Mucosa of descending colon (tissue), 3 donors: ENCODE measurements at regions not wholly inside any gene's neighbourhood (a gene's known extent, or its start where the extent isn't known, plus 50 kb on each side); places are given as distances from the start of the nearest gene placed in this dataset.

ENCODE experiments used
- ATAC-seq: fragments of 200-7000 bp; cut with Tn5 transposase; one replicate; pipeline ENCODE4 v1.9.1; 2020; ENCODE audit warnings: mild to moderate bottlenecking, moderate library complexity
- DNase-seq, 3 donors: peaks; one replicate each; pipeline ENCODE4 v3.0.0-alpha.2; 2020
- H3K36me3 ChIP-seq: fragments of 200-600 bp; one replicate; pipeline ENCODE4 v1.8.0; 2021; ENCODE audit warnings: low read depth, mild to moderate bottlenecking
- H3K4me1 ChIP-seq: fragments of 200-600 bp; one replicate; pipeline ENCODE4 v1.8.0; 2021; ENCODE audit warnings: low read depth, mild to moderate bottlenecking
- H3K4me3 ChIP-seq: fragments of 200-600 bp; one replicate; pipeline ENCODE4 v1.8.0; 2021; ENCODE audit warnings: mild to moderate bottlenecking
- H3K9me3 ChIP-seq: fragments of 200-600 bp; one replicate; pipeline ENCODE4 v1.8.0; 2021; ENCODE audit warnings: mild to moderate bottlenecking
- intact Hi-C, 2 donors: fragments of 100-400 bp; cut with DNase I in 1 of 2; cut with micrococcal nuclease in 1 of 2; formaldehyde crosslinking; loops; one replicate each; pipeline versions ENCODE4 v1.11.0 to v1.11.1; 2022; cut with DNase I, micrococcal nuclease
- TF ChIP-seq, protein P1 (sequence below): fragments of 200-600 bp; IDR thresholded peaks from one replicate; pipeline ENCODE4 v1.8.0; 2022; ENCODE audit warnings: antibody characterized with exemption, mild to moderate bottlenecking
- donor health status: DM: no; HTN: no; CAD: no; lungs with moderate emphysema.
- donor health status: DM: no; HTN: no; CAD: no.
- donor health status: DM: no; HTN: yes; CAD: no.

DNA sequence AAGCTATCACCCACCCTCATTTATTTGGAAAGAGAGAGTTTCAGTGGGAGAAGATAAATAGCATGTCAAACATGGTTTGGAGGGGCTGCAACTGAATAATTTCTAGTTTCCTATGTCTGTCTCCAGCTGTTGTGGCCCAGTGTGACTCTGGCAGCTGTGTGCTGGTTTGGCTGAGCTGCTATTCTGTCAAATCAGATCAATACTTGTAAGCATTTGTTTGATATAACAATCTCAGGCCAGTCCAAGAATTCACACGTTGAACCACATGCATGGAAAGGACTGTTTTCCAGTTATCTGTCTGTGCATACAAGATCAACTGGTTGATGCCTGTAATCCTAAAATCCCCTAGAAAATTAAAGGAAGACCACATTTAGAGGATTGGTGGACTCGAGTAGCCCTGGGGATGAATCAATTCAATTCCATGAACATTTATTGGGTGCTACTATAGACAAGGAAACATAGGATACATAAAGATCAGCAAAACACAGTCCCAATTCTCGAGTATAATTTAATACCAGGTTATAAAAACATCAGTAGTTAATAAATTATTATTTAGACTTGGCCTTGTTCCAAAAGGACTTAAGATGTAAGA, 209.0 kb upstream of the PARD3B start:
- intact Hi-C loops = no loop called here
- DNase-seq (no peak), ATAC-seq (no peak)
- TF ChIP-seq, protein P1, sequence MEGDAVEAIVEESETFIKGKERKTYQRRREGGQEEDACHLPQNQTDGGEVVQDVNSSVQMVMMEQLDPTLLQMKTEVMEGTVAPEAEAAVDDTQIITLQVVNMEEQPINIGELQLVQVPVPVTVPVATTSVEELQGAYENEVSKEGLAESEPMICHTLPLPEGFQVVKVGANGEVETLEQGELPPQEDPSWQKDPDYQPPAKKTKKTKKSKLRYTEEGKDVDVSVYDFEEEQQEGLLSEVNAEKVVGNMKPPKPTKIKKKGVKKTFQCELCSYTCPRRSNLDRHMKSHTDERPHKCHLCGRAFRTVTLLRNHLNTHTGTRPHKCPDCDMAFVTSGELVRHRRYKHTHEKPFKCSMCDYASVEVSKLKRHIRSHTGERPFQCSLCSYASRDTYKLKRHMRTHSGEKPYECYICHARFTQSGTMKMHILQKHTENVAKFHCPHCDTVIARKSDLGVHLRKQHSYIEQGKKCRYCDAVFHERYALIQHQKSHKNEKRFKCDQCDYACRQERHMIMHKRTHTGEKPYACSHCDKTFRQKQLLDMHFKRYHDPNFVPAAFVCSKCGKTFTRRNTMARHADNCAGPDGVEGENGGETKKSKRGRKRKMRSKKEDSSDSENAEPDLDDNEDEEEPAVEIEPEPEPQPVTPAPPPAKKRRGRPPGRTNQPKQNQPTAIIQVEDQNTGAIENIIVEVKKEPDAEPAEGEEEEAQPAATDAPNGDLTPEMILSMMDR = no peak
- no peaks in the 10 kb centered on the region for H3K4me1 ChIP-seq
- H3K4me3 ChIP-seq = no peak overlapping the region
- no peaks in the 10 kb centered on the region for H3K36me3 ChIP-seq
- H3K9me3 ChIP-seq = no peaks in the 10 kb centered on the region

DNA sequence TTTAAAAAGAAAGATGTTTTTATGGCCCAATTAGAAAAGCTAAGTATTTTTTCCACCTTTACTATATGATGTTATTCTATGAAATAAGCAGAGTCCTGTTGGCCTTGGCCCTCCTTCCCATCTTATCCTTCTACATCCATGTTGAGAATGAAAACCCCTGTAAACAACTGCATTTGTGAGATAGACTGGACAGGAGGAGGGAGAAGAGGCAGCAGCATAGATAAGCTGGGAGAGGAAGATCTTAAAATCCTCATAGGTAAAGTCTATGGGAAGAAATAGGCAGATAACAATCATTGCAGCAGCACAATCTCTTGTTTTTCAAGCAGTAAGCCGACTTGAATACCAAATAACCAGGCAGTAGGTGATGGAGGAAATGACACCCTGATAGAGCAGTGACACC, 207.6 kb upstream of the PARD3B start:
- intact Hi-C loops = no loop called here
- Histone ChIP-seq H3K4me3 (no peak overlapping the region), H3K9me3 (no peaks in the 10 kb centered on the region), H3K36me3 (no peaks in the 10 kb centered on the region), H3K4me1 (no peaks in the 10 kb centered on the region)
- DNase-seq = no peak
- ATAC-seq = no peak
- TF ChIP-seq, protein P1 = no peak

DNA sequence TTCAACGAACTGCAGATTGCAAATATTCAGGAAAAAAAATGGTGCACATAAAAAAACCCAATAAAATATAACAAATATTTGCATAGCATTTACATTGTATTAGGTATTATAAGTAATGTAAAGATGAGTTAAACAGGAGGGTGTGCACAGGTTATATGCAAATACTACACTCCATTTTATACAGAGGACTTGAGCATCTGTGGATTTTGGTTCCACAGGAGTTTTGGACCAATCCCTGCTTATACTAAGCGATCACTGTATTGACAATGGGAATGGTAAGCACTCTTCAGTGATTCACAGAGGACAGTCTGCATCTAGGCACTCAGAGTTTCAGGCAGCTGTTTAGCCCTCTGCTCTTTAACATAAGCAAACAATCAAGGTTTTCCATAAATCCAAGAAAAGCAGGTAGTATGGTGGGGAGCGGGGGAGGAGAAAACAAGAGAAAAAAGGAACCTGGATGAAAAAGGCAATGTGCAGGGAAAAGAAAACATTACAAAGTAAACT, 206.0 kb upstream of the PARD3B start:
- H3K36me3 ChIP-seq = no peaks in the 10 kb centered on the region
- TF ChIP-seq, protein P1 = no peak
- intact Hi-C loops = no loop called here
- no peaks in the 10 kb centered on the region for H3K9me3 ChIP-seq
- no peak for ATAC-seq
- H3K4me1 ChIP-seq = no peaks in the 10 kb centered on the region
- H3K4me3 ChIP-seq = no peak overlapping the region
- no peak for DNase-seq

DNA sequence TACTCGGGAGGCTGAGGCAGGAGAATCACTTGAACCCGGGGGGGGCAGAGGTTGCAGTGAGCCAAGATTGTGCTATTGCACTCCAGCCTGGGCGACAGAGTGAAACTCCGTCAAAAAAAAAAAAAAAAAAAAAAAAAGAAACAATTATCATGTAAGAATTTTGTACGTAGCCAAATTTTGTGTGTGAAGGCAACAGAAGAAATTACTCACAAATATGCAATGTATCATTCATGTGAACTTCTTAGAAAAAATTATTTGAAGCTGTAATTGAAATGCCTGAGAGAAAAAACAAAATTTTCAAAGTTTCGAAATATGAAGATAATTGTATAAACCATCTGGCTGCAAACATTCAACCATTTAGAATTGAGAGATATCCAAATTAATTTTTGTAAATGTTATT, 204.8 kb upstream of the PARD3B start:
- DNase-seq = no peak
- intact Hi-C loops = no loop called here
- no peaks in the 10 kb centered on the region for H3K9me3 ChIP-seq
- H3K4me3 ChIP-seq = no peak overlapping the region
- TF ChIP-seq, protein P1 = no peak
- ATAC-seq = no peak
- no peaks in the 10 kb centered on the region for H3K4me1 ChIP-seq
- no peaks in the 10 kb centered on the region for H3K36me3 ChIP-seq

DNA sequence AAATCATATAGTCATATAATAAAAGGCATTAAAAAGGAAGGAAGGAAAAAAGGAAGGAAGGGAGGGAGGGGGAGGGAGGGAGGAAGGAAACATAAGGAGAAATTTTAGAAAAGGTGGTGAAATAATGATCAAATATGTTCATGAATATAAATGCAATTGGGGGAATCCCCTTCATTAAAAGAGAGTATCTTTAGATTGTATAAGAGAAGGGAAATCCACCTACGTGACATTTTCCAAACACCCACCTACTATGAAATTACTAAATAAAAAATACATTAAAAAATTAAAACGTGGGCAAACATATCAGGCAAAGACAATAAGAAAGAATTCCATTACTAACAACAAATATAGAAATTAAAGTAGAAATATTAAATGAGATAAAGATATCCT, 203.4 kb upstream of the PARD3B start:
- intact Hi-C loops = no loop called here
- Histone ChIP-seq H3K9me3 (no peaks in the 10 kb centered on the region), H3K4me1 (no peaks in the 10 kb centered on the region), H3K4me3 (no peak overlapping the region), H3K36me3 (no peaks in the 10 kb centered on the region)
- TF ChIP-seq, protein P1 = no peak
- DNase-seq = no peak
- no peak for ATAC-seq

DNA sequence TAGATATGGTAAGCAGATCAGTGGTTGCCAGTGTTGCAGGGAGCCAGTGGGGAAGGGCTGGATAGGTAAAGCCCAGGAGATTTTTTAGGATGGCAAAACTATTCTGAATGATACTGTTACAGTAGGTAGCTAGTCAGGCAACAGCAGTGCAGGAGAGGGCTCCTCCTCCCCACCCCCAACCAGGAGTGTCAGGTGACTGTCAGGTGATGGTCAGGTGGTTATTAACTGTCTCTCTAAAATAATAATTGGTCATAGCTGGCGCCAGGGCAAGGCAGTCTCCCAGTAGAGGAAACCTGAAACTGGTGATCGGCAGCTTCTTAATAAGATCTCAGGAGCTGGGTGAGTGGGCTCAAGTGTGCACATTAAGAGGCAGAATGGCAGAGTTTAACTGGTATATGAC, 201.6 kb upstream of the PARD3B start:
- no peaks in the 10 kb centered on the region for H3K36me3 ChIP-seq
- TF ChIP-seq, protein P1 = no peak
- intact Hi-C loops = no loop called here
- no peaks in the 10 kb centered on the region for H3K4me1 ChIP-seq
- no peak for ATAC-seq
- H3K9me3 ChIP-seq = no peaks in the 10 kb centered on the region
- H3K4me3 ChIP-seq = no peak overlapping the region
- no peak for DNase-seq
